PC-3 (cell line): ENCODE measurements at regions not wholly inside any gene's neighbourhood (a gene's known extent, or its start where the extent isn't known, plus 50 kb on each side); places are given as distances from the start of the nearest gene placed in this dataset.

Experiments
- ATAC-seq: fragments of 200-7000 bp; cut with Tn5 transposase; 2 replicates; pipeline ENCODE4 v1.9.1; 2020; ENCODE audit warnings: mild to moderate bottlenecking, moderate library complexity
- BruUV-seq: library from RNA; stranded (reverse); fragments of 400-500 nt; replicated peaks from 2 replicates; lab custom pipeline; 2021; lab: Mats Ljungman, UMichigan
- CTCF ChIA-PET: fragments of 300-600 bp; sonication (Branson Sonifier 250); formaldehyde crosslinking; loops from one replicate; lab custom pipeline; 2022; ENCODE audit warnings: antibody characterized with exemption; lab: Charles Lee
- POLR2A ChIA-PET: fragments of 300-600 bp; sonication (Branson Sonifier 250); formaldehyde crosslinking; loops from one replicate; lab custom pipeline; 2022; ENCODE audit warnings: antibody characterized with exemption; ENCODE audit not compliant: unreplicated experiment; lab: Charles Lee
- DNase-seq: peaks from one replicate; pipeline ENCODE4 v3.0.0-alpha.2; 2015
- H2AFZ ChIP-seq: fragments of 300-600 bp; sonication (generic); 2 replicates; pipeline ENCODE4 v1.6.0; 2016; ENCODE audit warnings: antibody characterized with exemption, low read length
- H3F3A ChIP-seq: fragments of 300-600 bp; sonication (generic); one replicate; pipeline ENCODE4 v1.6.0; 2017; ENCODE audit warnings: antibody characterized with exemption, low read length, control low read depth, mild to moderate bottlenecking; ENCODE audit not compliant: unreplicated experiment
- H3K27ac ChIP-seq: fragments of 300-600 bp; sonication (generic); 2 replicates; pipeline ENCODE4 v1.5.1; 2016; ENCODE audit warnings: mild to moderate bottlenecking, low read length
- H3K27me3 ChIP-seq: fragments of 300-600 bp; sonication (generic); 2 replicates; pipeline ENCODE4 v1.6.1; 2016; ENCODE audit warnings: low read length, mixed read lengths
- H3K36me3 ChIP-seq: fragments of 300-600 bp; sonication (generic); 2 replicates; pipeline ENCODE4 v1.6.1; 2016; ENCODE audit warnings: low read depth, mixed run types, low read length, mixed read lengths
- H3K4me1 ChIP-seq: fragments of 300-600 bp; sonication (generic); 2 replicates; pipeline ENCODE4 v1.5.1; 2016; ENCODE audit warnings: low read length; ENCODE audit not compliant: insufficient read depth
- H3K4me2 ChIP-seq: fragments of 300-600 bp; sonication (generic); 2 replicates; pipeline ENCODE4 v1.6.0; 2016; ENCODE audit warnings: low read length
- H3K4me3 ChIP-seq: fragments of 300-600 bp; sonication (generic); 2 replicates; pipeline ENCODE4 v1.5.1; 2016; ENCODE audit warnings: mild to moderate bottlenecking, low read length, mixed read lengths
- H3K79me2 ChIP-seq: fragments of 300-600 bp; sonication (generic); 2 replicates; pipeline ENCODE4 v1.6.1; 2017; ENCODE audit warnings: low read length, mixed read lengths
- H3K9ac ChIP-seq: fragments of 300-600 bp; sonication (generic); 2 replicates; pipeline ENCODE4 v1.6.0; 2016; ENCODE audit warnings: mild to moderate bottlenecking, low read length
- H3K9me2 ChIP-seq: fragments of 300-600 bp; sonication (generic); replicated peaks from 2 replicates; pipeline ENCODE4 v1.6.1; 2016; ENCODE audit warnings: mixed run types, low read length, mixed read lengths
- H3K9me3 ChIP-seq: fragments of 300-600 bp; sonication (generic); 2 replicates; pipeline ENCODE4 v1.6.1; 2016; ENCODE audit warnings: low read length, mixed read lengths
- H4K20me1 ChIP-seq: fragments of 300-600 bp; sonication (generic); 2 replicates; pipeline ENCODE4 v1.6.1; 2016; ENCODE audit warnings: low read length, mixed read lengths
- EZH2 ChIP-seq: fragments of 300-600 bp; sonication (generic); IDR thresholded peaks from one replicate; pipeline ENCODE4 v1.6.1; 2017; ENCODE audit warnings: antibody characterized with exemption, mild to moderate bottlenecking, low read length; ENCODE audit not compliant: unreplicated experiment
- EZH2phosphoT487 ChIP-seq: fragments of 300-600 bp; sonication (generic); IDR thresholded peaks from 2 replicates; pipeline ENCODE4 v1.6.1; 2018; ENCODE audit warnings: mild to moderate bottlenecking, antibody characterized with exemption, low read length, borderline replicate concordance
- intact Hi-C: fragments of 100-400 bp; cut with micrococcal nuclease; formaldehyde crosslinking; loops from 2 replicates; pipeline ENCODE4 v1.9.0; 2023
- TF ChIP-seq, protein P1 (sequence below): fragments of 300-600 bp; sonication (generic); conservative IDR thresholded peaks from 2 replicates; pipeline ENCODE4 v1.5.1; 2017; ENCODE audit warnings: antibody characterized with exemption, low read depth, mild to moderate bottlenecking, low read length

DNA sequence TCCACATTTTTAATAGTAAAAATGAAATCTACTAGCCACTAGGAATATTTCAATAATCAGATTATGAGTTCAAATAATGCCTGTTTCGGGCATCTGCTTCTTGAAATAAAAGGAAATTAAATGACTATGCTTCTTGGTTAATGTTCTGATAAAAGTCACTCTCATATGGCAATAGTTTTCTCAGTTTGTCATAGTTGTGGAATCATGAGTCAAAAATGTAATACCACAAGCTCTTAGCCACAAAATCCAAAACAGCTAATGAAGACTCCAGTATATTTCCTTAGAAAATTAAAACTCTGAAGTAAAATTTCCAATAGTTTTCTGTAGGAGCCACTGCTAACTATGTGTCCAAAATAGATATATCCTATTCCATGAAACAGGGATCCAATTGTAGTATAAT lies 676.3 kb upstream of the CDH8 start:
- DNase-seq: no peak
- no TSS peak for BruUV-seq
- no peak for ATAC-seq

GRCh38 chr16:62711797-62712196 lies 675.6 kb upstream of the CDH8 start:
- no peaks in the 10 kb centered on the region for H3K36me3 ChIP-seq
- no TSS peak for BruUV-seq
- H3K4me2 ChIP-seq: no peak overlapping the region
- H3K27me3 ChIP-seq: no peaks in the 10 kb centered on the region
- ATAC-seq (no peak), DNase-seq (no peak)
- H3F3A ChIP-seq: no peaks in the 10 kb centered on the region
- H3K9me2 ChIP-seq: no peaks in the 10 kb centered on the region
- H3K79me2 ChIP-seq: no peaks in the 10 kb centered on the region
- no peaks in the 10 kb centered on the region for H4K20me1 ChIP-seq
- intact Hi-C loops: no loop called here
- ChIA-PET CTCF (no interaction called here), POLR2A (no interaction called here)
- no peaks in the 10 kb centered on the region for H3K9me3 ChIP-seq
- H3K9ac ChIP-seq: no peak overlapping the region
- H3K4me3 ChIP-seq: no peak overlapping the region
- H2AFZ ChIP-seq: no peak overlapping the region
- H3K27ac ChIP-seq: no peak overlapping the region
- TF ChIP-seq EZH2phosphoT487 (no peak), EZH2 (no peak)
- TF ChIP-seq, protein P1, sequence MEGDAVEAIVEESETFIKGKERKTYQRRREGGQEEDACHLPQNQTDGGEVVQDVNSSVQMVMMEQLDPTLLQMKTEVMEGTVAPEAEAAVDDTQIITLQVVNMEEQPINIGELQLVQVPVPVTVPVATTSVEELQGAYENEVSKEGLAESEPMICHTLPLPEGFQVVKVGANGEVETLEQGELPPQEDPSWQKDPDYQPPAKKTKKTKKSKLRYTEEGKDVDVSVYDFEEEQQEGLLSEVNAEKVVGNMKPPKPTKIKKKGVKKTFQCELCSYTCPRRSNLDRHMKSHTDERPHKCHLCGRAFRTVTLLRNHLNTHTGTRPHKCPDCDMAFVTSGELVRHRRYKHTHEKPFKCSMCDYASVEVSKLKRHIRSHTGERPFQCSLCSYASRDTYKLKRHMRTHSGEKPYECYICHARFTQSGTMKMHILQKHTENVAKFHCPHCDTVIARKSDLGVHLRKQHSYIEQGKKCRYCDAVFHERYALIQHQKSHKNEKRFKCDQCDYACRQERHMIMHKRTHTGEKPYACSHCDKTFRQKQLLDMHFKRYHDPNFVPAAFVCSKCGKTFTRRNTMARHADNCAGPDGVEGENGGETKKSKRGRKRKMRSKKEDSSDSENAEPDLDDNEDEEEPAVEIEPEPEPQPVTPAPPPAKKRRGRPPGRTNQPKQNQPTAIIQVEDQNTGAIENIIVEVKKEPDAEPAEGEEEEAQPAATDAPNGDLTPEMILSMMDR: no peak
- H3K4me1 ChIP-seq: no peaks in the 10 kb centered on the region

More for the DNA sequence above, 676.3 kb upstream of the CDH8 start:
- no peak for TF ChIP-seq EZH2
- TF ChIP-seq, protein P1: no peak
- TF ChIP-seq EZH2phosphoT487: no peak
- H3K4me2 ChIP-seq: no peak overlapping the region
- H3K27me3 ChIP-seq: no peaks in the 10 kb centered on the region
- H3K9ac ChIP-seq: no peak overlapping the region
- ChIA-PET POLR2A (no interaction called here), CTCF (no interaction called here)
- H3K36me3 ChIP-seq: no peaks in the 10 kb centered on the region
- H3F3A ChIP-seq: no peaks in the 10 kb centered on the region
- no peak overlapping the region for H3K4me3 ChIP-seq
- no peaks in the 10 kb centered on the region for H4K20me1 ChIP-seq
- no peak overlapping the region for H3K27ac ChIP-seq
- no peaks in the 10 kb centered on the region for H3K9me3 ChIP-seq
- no peaks in the 10 kb centered on the region for H3K79me2 ChIP-seq
- H3K9me2 ChIP-seq: no peaks in the 10 kb centered on the region
- no peaks in the 10 kb centered on the region for H3K4me1 ChIP-seq
- H2AFZ ChIP-seq: no peak overlapping the region
- intact Hi-C loops: no loop called here

- no TSS peak for BruUV-seq
- H3K9me3 ChIP-seq: no peaks in the 10 kb centered on the region
- intact Hi-C loops: no loop called here
- no peak overlapping the region for H2AFZ ChIP-seq
- no peaks in the 10 kb centered on the region for H3K36me3 ChIP-seq
- DNase-seq (no peak), ATAC-seq (no peak)
- TF ChIP-seq EZH2phosphoT487: no peak
- TF ChIP-seq, protein P1: no peak
- no peak for TF ChIP-seq EZH2
- no peaks in the 10 kb centered on the region for H4K20me1 ChIP-seq
- POLR2A ChIA-PET: no interaction called here
- H3K27ac ChIP-seq: no peak overlapping the region
- H3K4me1 ChIP-seq: no peaks in the 10 kb centered on the region
- CTCF ChIA-PET: no interaction called here
- H3K9ac ChIP-seq: no peak overlapping the region
- H3K4me3 ChIP-seq: no peak overlapping the region
- H3K9me2 ChIP-seq: no peaks in the 10 kb centered on the region
- no peaks in the 10 kb centered on the region for H3K79me2 ChIP-seq
- no peaks in the 10 kb centered on the region for H3F3A ChIP-seq
- no peaks in the 10 kb centered on the region for H3K27me3 ChIP-seq
- H3K4me2 ChIP-seq: no peak overlapping the region
Measured at GRCh38 chr16:62709794-62710193, 673.6 kb upstream of the CDH8 start.
